ENCODE measurements at regions not wholly inside any gene's neighbourhood (a gene's known extent, or its start where the extent isn't known, plus 50 kb on each side); places are given as distances from the start of the nearest gene placed in this dataset.

DNA sequence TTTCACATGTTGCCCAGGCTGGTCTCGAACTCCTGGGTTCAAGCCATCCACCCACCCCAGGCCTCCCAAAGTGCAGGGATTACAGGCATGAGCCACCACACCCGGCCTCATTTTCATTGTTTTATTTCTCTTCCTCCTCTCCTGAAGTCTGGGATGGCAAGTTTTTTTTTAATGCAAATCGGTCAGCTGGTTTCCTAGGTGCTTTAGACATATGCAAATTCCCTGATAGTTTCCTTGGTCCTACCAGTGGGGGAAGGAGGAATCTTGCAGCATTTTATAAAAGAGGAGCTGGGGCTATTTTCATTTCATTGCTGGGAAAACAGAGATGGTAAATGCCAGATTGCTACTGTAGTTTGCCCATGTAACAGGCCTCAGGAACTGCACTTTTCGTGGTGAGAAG is 179.4 kb downstream of the ACTL7B start:
- TF ChIP-seq BCL11A (tag by site-specific recombination; IDR thresholded peaks at IDR 0.05; ENCODE audit: low read depth) (no peak), BCL11B (tag by site-specific recombination; IDR thresholded peaks at IDR 0.05; ENCODE audit: low read depth) (no peak), ZNF530 (tag by site-specific recombination; IDR thresholded peaks at IDR 0.05; ENCODE audit: low read depth) (no peak), ZEB2 (tag by site-specific recombination; IDR thresholded peaks at IDR 0.05) (no peak), ZNF140 (tag by site-specific recombination; IDR thresholded peaks at IDR 0.05) (no peak), ZNF701 (tag by site-specific recombination; IDR thresholded peaks at IDR 0.05) (no peak), ZSCAN23 (tag by site-specific recombination; IDR thresholded peaks at IDR 0.05) (no peak), ZNF366 (tag by site-specific recombination; conservative IDR thresholded peaks at IDR 0.05) (no peak)
- TF ChIP-seq, protein P1, sequence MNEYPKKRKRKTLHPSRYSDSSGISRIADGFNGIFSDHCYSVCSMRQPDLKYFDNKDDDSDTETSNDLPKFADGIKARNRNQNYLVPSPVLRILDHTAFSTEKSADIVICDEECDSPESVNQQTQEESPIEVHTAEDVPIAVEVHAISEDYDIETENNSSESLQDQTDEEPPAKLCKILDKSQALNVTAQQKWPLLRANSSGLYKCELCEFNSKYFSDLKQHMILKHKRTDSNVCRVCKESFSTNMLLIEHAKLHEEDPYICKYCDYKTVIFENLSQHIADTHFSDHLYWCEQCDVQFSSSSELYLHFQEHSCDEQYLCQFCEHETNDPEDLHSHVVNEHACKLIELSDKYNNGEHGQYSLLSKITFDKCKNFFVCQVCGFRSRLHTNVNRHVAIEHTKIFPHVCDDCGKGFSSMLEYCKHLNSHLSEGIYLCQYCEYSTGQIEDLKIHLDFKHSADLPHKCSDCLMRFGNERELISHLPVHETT (tag by site-specific recombination; IDR thresholded peaks at IDR 0.05) = no peak
- H3K9me3 ChIP-seq (ENCODE audit: control insufficient read depth, insufficient read depth, low read depth, low read length) = no peaks in the 10 kb centered on the region
- no peak overlapping the region for H3K27ac ChIP-seq (ENCODE audit: extremely low read depth, low read depth, low read length)
- no peaks in the 10 kb centered on the region for H3K4me1 ChIP-seq (ENCODE audit: control insufficient read depth, insufficient read depth, low read length)
- POLR2A ChIA-PET = no interaction called here
- H3K36me3 ChIP-seq (ENCODE audit: control insufficient read depth in 2 of 2, insufficient read depth in 1 of 2, low read length in 2 of 2) = no peaks in the 10 kb centered on the region
- CTCF ChIA-PET = interaction anchor here (0.5 kb wide), 1 partner anchor 1391 kb away, joined by 4 read pairs; no protein-coding TSS in a partner anchor
- no peak overlapping the region for H3K4me3 ChIP-seq (ENCODE audit: low read depth, low read length)

DNA sequence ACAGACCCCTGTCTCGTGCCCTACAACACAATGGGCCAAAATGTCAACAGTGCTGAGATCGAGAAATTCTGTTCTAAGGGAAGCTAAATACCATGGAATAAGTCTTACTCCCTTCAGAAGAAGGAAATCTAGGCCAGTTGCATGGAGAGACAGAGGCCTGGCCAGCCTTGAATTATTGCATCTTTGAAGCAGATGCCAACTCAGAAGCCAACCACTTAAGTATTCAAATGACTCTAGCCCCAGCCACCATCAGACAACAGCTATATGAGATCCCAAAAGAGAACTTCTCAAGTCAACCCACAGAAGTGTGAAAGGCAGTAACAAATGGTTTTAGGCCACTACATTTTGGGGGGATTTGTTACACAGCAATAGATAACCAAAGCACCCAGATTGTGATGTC is 180.1 kb downstream of the ACTL7B start:
- Histone ChIP-seq H3K36me3 (ENCODE audit: control insufficient read depth in 2 of 2, insufficient read depth in 1 of 2, low read length in 2 of 2) (no peaks in the 10 kb centered on the region), H3K4me1 (ENCODE audit: control insufficient read depth, insufficient read depth, low read length) (no peaks in the 10 kb centered on the region), H3K27ac (ENCODE audit: extremely low read depth, low read depth, low read length) (no peak overlapping the region), H3K4me3 (ENCODE audit: low read depth, low read length) (no peak overlapping the region), H3K9me3 (ENCODE audit: control insufficient read depth, insufficient read depth, low read depth, low read length) (no peaks in the 10 kb centered on the region)
- ChIA-PET CTCF (interaction anchor here (0.5 kb wide), 1 partner anchor 1390 kb away, joined by 4 read pairs; no protein-coding TSS in a partner anchor), POLR2A (no interaction called here)
- TF ChIP-seq ZNF624 (tag by site-specific recombination; IDR thresholded peaks at IDR 0.05) = no peak
- TF ChIP-seq ZNF341 (tag by site-specific recombination; IDR thresholded peaks at IDR 0.05; ENCODE audit: low read depth) = no peak
- no peak for TF ChIP-seq KLF9 (tag by site-specific recombination; IDR thresholded peaks at IDR 0.05; ENCODE audit: low read depth)
- TF ChIP-seq SETDB1 (IDR thresholded peaks at IDR 0.05; ENCODE audit: insufficient read length, low read length) = no peak

DNA sequence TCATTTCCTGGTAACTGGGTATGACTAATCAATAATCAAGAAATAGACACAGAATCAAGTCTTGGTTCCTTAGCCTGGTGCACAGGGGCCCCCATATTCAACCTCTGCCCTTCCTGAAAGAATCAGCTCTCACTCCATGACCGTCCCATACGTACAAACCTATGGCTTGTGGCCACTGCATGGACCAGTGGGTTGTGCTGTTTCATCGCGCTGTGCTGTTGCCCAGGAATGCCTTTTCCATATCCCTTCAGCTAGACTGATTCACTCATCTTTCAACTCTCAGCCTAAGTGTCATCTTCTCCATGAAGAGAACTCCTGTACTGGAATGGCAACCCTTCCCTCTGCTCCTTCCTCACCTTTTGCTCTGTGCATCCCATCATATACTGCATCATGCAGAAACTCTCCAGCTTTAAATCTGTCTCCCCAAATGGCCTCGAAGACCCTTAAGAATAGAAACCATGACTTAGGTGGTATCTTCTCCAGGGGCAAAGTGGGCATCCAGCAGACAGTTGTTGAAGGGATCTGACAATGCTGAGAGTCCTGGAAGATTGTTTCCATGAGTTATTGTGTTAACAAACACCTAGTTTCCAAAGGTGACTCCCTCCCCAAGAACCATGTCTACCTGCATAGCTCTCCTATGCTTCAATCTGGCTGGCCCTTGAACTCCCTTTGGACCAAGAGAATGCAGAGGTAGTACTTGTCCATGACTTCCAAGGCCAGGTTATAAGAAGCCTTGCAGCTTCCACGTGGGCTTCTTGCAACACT is 180.8 kb downstream of the ACTL7B start:
- POLR2A ChIA-PET = no interaction called here
- no peaks in the 10 kb centered on the region for H3K9me3 ChIP-seq (ENCODE audit: control insufficient read depth, insufficient read depth, low read depth, low read length)
- TF ChIP-seq ZBTB21 (tag by site-specific recombination; IDR thresholded peaks at IDR 0.05) (no peak), ZBTB1 (tag by site-specific recombination; IDR thresholded peaks at IDR 0.05) (no peak), ZNF510 (tag by site-specific recombination; IDR thresholded peaks at IDR 0.05; ENCODE audit: insufficient replicate concordance) (no peak), GLIS2 (tag by site-specific recombination; IDR thresholded peaks at IDR 0.05) (no peak), ZNF366 (tag by site-specific recombination; conservative IDR thresholded peaks at IDR 0.05) (no peak), ZNF302 (tag by site-specific recombination; IDR thresholded peaks at IDR 0.05; ENCODE audit: low read depth) (no peak), ZSCAN16 (tag by site-specific recombination; IDR thresholded peaks at IDR 0.05) (no peak), ZNF211 (tag by site-specific recombination; IDR thresholded peaks at IDR 0.05; ENCODE audit: low read depth) (no peak), WT1 (tag by site-specific recombination; IDR thresholded peaks at IDR 0.05) (no peak), RBAK (tag by site-specific recombination; IDR thresholded peaks at IDR 0.05) (no peak)
- TF ChIP-seq, protein P2, sequence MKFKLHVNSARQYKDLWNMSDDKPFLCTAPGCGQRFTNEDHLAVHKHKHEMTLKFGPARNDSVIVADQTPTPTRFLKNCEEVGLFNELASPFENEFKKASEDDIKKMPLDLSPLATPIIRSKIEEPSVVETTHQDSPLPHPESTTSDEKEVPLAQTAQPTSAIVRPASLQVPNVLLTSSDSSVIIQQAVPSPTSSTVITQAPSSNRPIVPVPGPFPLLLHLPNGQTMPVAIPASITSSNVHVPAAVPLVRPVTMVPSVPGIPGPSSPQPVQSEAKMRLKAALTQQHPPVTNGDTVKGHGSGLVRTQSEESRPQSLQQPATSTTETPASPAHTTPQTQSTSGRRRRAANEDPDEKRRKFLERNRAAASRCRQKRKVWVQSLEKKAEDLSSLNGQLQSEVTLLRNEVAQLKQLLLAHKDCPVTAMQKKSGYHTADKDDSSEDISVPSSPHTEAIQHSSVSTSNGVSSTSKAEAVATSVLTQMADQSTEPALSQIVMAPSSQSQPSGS (tag by site-specific recombination; IDR thresholded peaks at IDR 0.05; ENCODE audit: low read depth) = no peak
- H3K36me3 ChIP-seq (ENCODE audit: control insufficient read depth in 2 of 2, insufficient read depth in 1 of 2, low read length in 2 of 2) = no peaks in the 10 kb centered on the region
- H3K4me3 ChIP-seq (ENCODE audit: low read depth, low read length) = no peak overlapping the region
- CTCF ChIA-PET = interaction anchor here (0.5 to 1.3 kb wide), 3 partner anchors 82 to 1249 kb away, joined by 3 to 6 read pairs (median 4); no protein-coding TSS in a partner anchor
- no peak overlapping the region for H3K27ac ChIP-seq (ENCODE audit: extremely low read depth, low read depth, low read length)
- no peaks in the 10 kb centered on the region for H3K4me1 ChIP-seq (ENCODE audit: control insufficient read depth, insufficient read depth, low read length)
